ENCODE measurements at regions not wholly inside any gene's neighbourhood (a gene's known extent, or its start where the extent isn't known, plus 50 kb on each side); places are given as distances from the start of the nearest gene placed in this dataset.

DNA sequence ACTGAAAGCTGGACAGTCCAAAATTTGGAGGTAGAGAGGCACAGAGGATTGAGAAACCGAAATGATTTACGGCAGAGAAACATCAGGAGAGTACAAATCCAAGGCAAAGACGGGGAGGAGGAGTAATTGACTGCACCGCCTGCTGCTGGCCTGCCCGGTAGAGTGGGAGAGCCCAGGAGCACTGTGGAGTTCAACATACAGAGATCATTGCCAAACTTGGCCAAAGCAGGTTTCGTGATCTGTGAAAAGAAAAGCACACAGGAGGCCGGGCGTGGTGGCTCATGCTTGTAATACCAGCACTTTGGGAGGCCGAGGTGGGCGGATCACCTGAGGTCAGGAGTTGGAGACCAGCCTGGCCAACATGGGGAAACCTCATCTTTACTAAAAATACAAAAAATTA is 306.0 kb upstream of the PFKP start:
- Histone ChIP-seq H3K9ac (ENCODE audit: low read depth in 1 of 2, low read length in 2 of 2) (no peak overlapping the region), H3K4me3 (ENCODE audit: low read depth in 1 of 3, low read length in 3 of 3) (no peak overlapping the region), H3K27me3 (ENCODE audit: control insufficient read depth in 4 of 4, insufficient read depth in 4 of 4, low read length in 3 of 4) (peaks cover 0 to 5% (median 2%) of the 10 kb centered on the region in 4 donors), H3K4me1 (ENCODE audit: control insufficient read depth in 4 of 4, insufficient read depth in 4 of 4, low read length in 3 of 4) (no peaks in the 10 kb centered on the region), H3K9me3 (ENCODE audit: control insufficient read depth in 4 of 4, low read length in 3 of 4) (no peaks in the 10 kb centered on the region), H3K27ac (ENCODE audit: low read depth in 1 of 2, low read length in 2 of 2) (no peak overlapping the region), H3K36me3 (ENCODE audit: control insufficient read depth in 4 of 4, insufficient read depth in 3 of 4, low read depth in 1 of 4, low read length in 3 of 4) (no peaks in the 10 kb centered on the region)
- WGBS: 85% methylated on average over 10 of the region's 10 CpGs
- TF ChIP-seq EGR1 (IDR thresholded peaks at IDR 0.05; ENCODE audit: low read depth in 2 of 2) (no peak), RXRA (IDR thresholded peaks at IDR 0.05) (no peak), GABPA (IDR thresholded peaks at IDR 0.05 in 1 of 2, conservative IDR thresholded peaks at IDR 0.05 in 1 of 2) (no peak), FOXA2 (IDR thresholded peaks at IDR 0.05) (no peak), HNF4A (conservative IDR thresholded peaks at IDR 0.05) (no peak), REST (IDR thresholded peaks at IDR 0.05) (no peak), MAX (IDR thresholded peaks at IDR 0.05) (no peak), FOXA1 (IDR thresholded peaks at IDR 0.05) (no peak), YY1 (IDR thresholded peaks at IDR 0.05) (no peak), SP1 (IDR thresholded peaks at IDR 0.05) (no peak), JUND (IDR thresholded peaks at IDR 0.05) (no peak), TAF1 (conservative IDR thresholded peaks at IDR 0.05) (no peak), RAD21 (IDR thresholded peaks at IDR 0.05) (no peak)
- TF ChIP-seq, protein P1, sequence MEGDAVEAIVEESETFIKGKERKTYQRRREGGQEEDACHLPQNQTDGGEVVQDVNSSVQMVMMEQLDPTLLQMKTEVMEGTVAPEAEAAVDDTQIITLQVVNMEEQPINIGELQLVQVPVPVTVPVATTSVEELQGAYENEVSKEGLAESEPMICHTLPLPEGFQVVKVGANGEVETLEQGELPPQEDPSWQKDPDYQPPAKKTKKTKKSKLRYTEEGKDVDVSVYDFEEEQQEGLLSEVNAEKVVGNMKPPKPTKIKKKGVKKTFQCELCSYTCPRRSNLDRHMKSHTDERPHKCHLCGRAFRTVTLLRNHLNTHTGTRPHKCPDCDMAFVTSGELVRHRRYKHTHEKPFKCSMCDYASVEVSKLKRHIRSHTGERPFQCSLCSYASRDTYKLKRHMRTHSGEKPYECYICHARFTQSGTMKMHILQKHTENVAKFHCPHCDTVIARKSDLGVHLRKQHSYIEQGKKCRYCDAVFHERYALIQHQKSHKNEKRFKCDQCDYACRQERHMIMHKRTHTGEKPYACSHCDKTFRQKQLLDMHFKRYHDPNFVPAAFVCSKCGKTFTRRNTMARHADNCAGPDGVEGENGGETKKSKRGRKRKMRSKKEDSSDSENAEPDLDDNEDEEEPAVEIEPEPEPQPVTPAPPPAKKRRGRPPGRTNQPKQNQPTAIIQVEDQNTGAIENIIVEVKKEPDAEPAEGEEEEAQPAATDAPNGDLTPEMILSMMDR (IDR thresholded peaks at IDR 0.05; ENCODE audit: low read depth, low read length, missing input control): no peak
- TF ChIP-seq, protein P2, sequence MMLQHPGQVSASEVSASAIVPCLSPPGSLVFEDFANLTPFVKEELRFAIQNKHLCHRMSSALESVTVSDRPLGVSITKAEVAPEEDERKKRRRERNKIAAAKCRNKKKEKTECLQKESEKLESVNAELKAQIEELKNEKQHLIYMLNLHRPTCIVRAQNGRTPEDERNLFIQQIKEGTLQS (IDR thresholded peaks at IDR 0.05): no peak
- DNase-seq (ENCODE audit: low spot score): no peak

DNA sequence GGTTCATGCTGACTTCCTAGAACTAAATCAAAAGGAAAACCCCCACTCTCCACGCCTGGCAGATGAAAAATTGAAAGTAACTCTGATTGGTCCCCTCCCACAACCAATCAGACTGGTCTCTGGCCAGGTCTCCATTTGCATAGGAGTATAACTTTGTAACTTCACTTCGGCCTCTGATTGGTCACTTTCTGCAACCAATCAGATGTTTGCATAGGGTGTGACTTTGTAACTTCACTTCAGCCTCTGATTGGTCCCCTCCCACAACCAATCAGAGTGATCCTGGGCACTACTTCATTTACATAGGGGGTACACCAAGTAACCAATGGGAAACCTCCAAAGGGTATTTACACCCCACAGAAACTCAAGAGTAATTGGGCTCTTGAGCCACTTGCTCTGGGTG is 306.6 kb upstream of the PFKP start:
- no peak overlapping the region for H3K27ac ChIP-seq (ENCODE audit: low read depth in 1 of 2, low read length in 2 of 2)
- DNase-seq (ENCODE audit: low spot score): no peak
- no peak overlapping the region for H3K4me3 ChIP-seq (ENCODE audit: low read depth in 1 of 3, low read length in 3 of 3)
- no peaks in the 10 kb centered on the region for H3K4me1 ChIP-seq (ENCODE audit: control insufficient read depth in 4 of 4, insufficient read depth in 4 of 4, low read length in 3 of 4)
- TF ChIP-seq RAD21 (IDR thresholded peaks at IDR 0.05) (no peak), JUND (IDR thresholded peaks at IDR 0.05) (no peak), YY1 (IDR thresholded peaks at IDR 0.05) (no peak), FOXA2 (IDR thresholded peaks at IDR 0.05) (no peak), HNF4G (IDR thresholded peaks at IDR 0.05) (no peak), NR2F2 (IDR thresholded peaks at IDR 0.05) (no peak), FOXA1 (IDR thresholded peaks at IDR 0.05) (no peak), TAF1 (conservative IDR thresholded peaks at IDR 0.05) (no peak), MAX (IDR thresholded peaks at IDR 0.05) (no peak)
- TF ChIP-seq, protein P2 (IDR thresholded peaks at IDR 0.05): no peak
- TF ChIP-seq, protein P1 (IDR thresholded peaks at IDR 0.05; ENCODE audit: low read depth, low read length, missing input control): no peak
- WGBS: 63% methylated on average over 2 of the region's 2 CpGs
- peaks cover 0 to 5% (median 2%) of the 10 kb centered on the region in 4 donors for H3K27me3 ChIP-seq (ENCODE audit: control insufficient read depth in 4 of 4, insufficient read depth in 4 of 4, low read length in 3 of 4)
- no peak overlapping the region for H3K9ac ChIP-seq (ENCODE audit: low read depth in 1 of 2, low read length in 2 of 2)
- no peaks in the 10 kb centered on the region for H3K36me3 ChIP-seq (ENCODE audit: control insufficient read depth in 4 of 4, insufficient read depth in 3 of 4, low read depth in 1 of 4, low read length in 3 of 4)
- no peaks in the 10 kb centered on the region for H3K9me3 ChIP-seq (ENCODE audit: control insufficient read depth in 4 of 4, low read length in 3 of 4)
